Neural progenitor cell (in vitro differentiated cells): ENCODE measurements at regions not wholly inside any gene's neighbourhood (a gene's known extent, or its start where the extent isn't known, plus 50 kb on each side); places are given as distances from the start of the nearest gene placed in this dataset.

ENCODE experiments used
- DNase-seq: peaks from one replicate; pipeline ENCODE4 v3.0.0-alpha.2; 2016; ENCODE audit warnings: low spot score
- H2AFZ ChIP-seq: fragments of 200-600 bp; sonication (generic); replicated peaks from 2 replicates; pipeline ENCODE4 v1.6.1; 2016; ENCODE audit warnings: antibody characterized with exemption
- H3F3A ChIP-seq: fragments of 200-600 bp; sonication (generic); 2 replicates; pipeline ENCODE4 v1.6.1; 2016; ENCODE audit warnings: antibody characterized with exemption, low read depth
- H3K27ac ChIP-seq: fragments of 200-600 bp; sonication (generic); 2 replicates; pipeline ENCODE4 v1.5.1; 2016; ENCODE audit warnings: mild to moderate bottlenecking
- H3K27me3 ChIP-seq: fragments of 200-600 bp; sonication (generic); 2 replicates; pipeline ENCODE4 v1.6.1; 2016; ENCODE audit warnings: mild to moderate bottlenecking, moderate library complexity
- H3K36me3 ChIP-seq: fragments of 200-600 bp; sonication (generic); 2 replicates; pipeline ENCODE4 v1.5.1; 2016
- H3K4me1 ChIP-seq: fragments of 200-600 bp; sonication (generic); 2 replicates; pipeline ENCODE4 v1.6.1; 2016; ENCODE audit warnings: mixed run types
- H3K4me2 ChIP-seq: fragments of 200-600 bp; sonication (generic); 2 replicates; pipeline ENCODE4 v1.6.1; 2016
- H3K4me3 ChIP-seq: fragments of 200-600 bp; sonication (generic); 2 replicates; pipeline ENCODE4 v1.5.1; 2016
- H3K79me2 ChIP-seq: fragments of 200-600 bp; sonication (generic); 2 replicates; pipeline ENCODE4 v1.6.1; 2016; ENCODE audit warnings: low read depth
- H3K9ac ChIP-seq: fragments of 200-600 bp; sonication (generic); 2 replicates; pipeline ENCODE4 v1.6.1; 2016
- H3K9me3 ChIP-seq: fragments of 200-600 bp; sonication (generic); 2 replicates; pipeline ENCODE4 v1.5.1; 2016; ENCODE audit warnings: low read depth
- H4K20me1 ChIP-seq: fragments of 200-600 bp; sonication (generic); 2 replicates; pipeline ENCODE4 v1.6.1; 2016; ENCODE audit warnings: low read depth
- H3K27ac Mint-ChIP-seq: 3 replicates; pipeline ENCODE4 v1.8.0; 2021; ENCODE audit warnings: mixed read lengths
- H3K27me3 Mint-ChIP-seq: 2 replicates; pipeline ENCODE4 v1.8.0; 2022; ENCODE audit warnings: low read depth, mild to moderate bottlenecking, inconsistent platforms, moderate library complexity, mixed read lengths; ENCODE audit not compliant: insufficient read depth
- H3K36me3 Mint-ChIP-seq: 3 replicates; pipeline ENCODE4 v1.8.0; 2021; ENCODE audit warnings: mixed read lengths
- H3K4me1 Mint-ChIP-seq: 3 replicates; pipeline ENCODE4 v1.8.0; 2021; ENCODE audit warnings: mixed read lengths
- H3K4me3 Mint-ChIP-seq: 3 replicates; pipeline ENCODE4 v1.8.0; 2021; ENCODE audit warnings: mild to moderate bottlenecking, moderate library complexity, mixed read lengths
- H3K9me3 Mint-ChIP-seq: 3 replicates; pipeline ENCODE4 v1.8.0; 2020; ENCODE audit warnings: mixed read lengths
- CTCF ChIP-seq: fragments of 200-600 bp; sonication (generic); IDR thresholded peaks from 2 replicates; pipeline ENCODE4 v1.5.1; 2017; ENCODE audit warnings: antibody characterized with exemption, mild to moderate bottlenecking
- EZH2 ChIP-seq: fragments of 200-600 bp; sonication (generic); IDR thresholded peaks from 2 replicates; pipeline ENCODE4 v1.6.1; 2017; ENCODE audit warnings: antibody characterized with exemption, mild to moderate bottlenecking, moderate library complexity
- EZH2phosphoT487 ChIP-seq: fragments of 200-600 bp; sonication (generic); IDR thresholded peaks from 2 replicates; pipeline ENCODE4 v1.6.1; 2017; ENCODE audit warnings: antibody characterized with exemption

DNA sequence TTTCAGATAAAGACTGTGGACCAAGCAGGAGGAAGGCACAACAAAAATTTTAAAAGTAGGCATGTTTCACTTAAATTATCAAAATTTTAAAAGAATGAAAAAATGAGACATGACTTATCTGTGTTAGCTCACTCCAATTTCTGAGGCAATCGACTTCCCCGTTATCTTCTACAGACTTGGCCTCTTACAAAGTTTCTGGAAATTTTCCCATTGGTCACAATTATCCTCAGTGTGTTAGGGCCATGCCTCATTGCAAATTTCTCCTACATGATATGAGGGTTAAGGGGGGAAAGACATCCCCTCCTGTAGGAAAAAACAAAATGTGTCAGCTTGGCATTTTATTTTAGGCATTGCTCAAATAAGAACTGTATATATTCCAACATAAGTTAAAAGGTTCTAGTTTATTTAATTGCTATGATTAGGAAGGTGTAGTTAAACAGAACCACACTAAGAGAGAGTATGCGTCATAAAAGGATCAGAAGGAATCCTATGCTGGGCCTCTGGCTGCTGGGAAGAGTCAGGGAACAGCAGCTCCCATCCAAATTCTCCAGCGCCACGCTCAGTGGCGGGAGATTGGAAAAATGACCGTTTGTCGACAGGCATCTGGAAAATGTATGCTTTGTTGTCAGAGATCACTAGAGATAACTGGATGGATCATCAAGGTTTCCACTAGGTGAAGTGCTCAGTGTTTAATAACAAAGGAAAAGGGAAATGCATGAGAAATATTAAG is 463.6 kb upstream of the NR2F2 start:
- no peak overlapping the region for H2AFZ ChIP-seq
- no peaks in the 10 kb centered on the region for H3K27me3 ChIP-seq
- peaks cover 8% of the 10 kb centered on the region for H3F3A ChIP-seq
- Mint-ChIP-seq H3K4me3 (no peak overlapping the region), H3K9me3 (no peaks in the 10 kb centered on the region), H3K4me1 (peaks cover 23% of the 10 kb centered on the region), H3K27ac (no peak overlapping the region), H3K36me3 (no peaks in the 10 kb centered on the region), H3K27me3 (peaks cover 7% of the 10 kb centered on the region)
- no peak for DNase-seq
- H3K79me2 ChIP-seq, result no peaks in the 10 kb centered on the region
- no peak for TF ChIP-seq EZH2phosphoT487
- no peak for TF ChIP-seq EZH2
- no peak for TF ChIP-seq CTCF
- no peak overlapping the region for H3K9ac ChIP-seq
- H4K20me1 ChIP-seq, result no peaks in the 10 kb centered on the region
- H3K27ac ChIP-seq, result no peak overlapping the region
- H3K4me3 ChIP-seq, result no peak overlapping the region
- H3K4me1 ChIP-seq, result peaks cover 18% of the 10 kb centered on the region
- no peak overlapping the region for H3K4me2 ChIP-seq
- H3K36me3 ChIP-seq, result no peaks in the 10 kb centered on the region
- no peaks in the 10 kb centered on the region for H3K9me3 ChIP-seq

GRCh38 chr15:95868450-95868849 is 462.1 kb upstream of the NR2F2 start:
- Mint-ChIP-seq H3K4me1 (peaks cover 16% of the 10 kb centered on the region), H3K4me3 (no peak overlapping the region), H3K36me3 (no peaks in the 10 kb centered on the region), H3K9me3 (no peaks in the 10 kb centered on the region), H3K27ac (no peak overlapping the region), H3K27me3 (peaks cover 3% of the 10 kb centered on the region)
- Histone ChIP-seq H3K4me1 (peaks cover 18% of the 10 kb centered on the region), H3K36me3 (no peaks in the 10 kb centered on the region), H3K79me2 (no peaks in the 10 kb centered on the region), H4K20me1 (no peaks in the 10 kb centered on the region), H3K27me3 (no peaks in the 10 kb centered on the region), H2AFZ (no peak overlapping the region), H3F3A (peaks cover 8% of the 10 kb centered on the region), H3K4me2 (no peak overlapping the region), H3K9ac (no peak overlapping the region), H3K9me3 (no peaks in the 10 kb centered on the region), H3K4me3 (no peak overlapping the region), H3K27ac (no peak overlapping the region)
- no peak for DNase-seq
- TF ChIP-seq EZH2 (no peak), EZH2phosphoT487 (no peak), CTCF (no peak)

DNA sequence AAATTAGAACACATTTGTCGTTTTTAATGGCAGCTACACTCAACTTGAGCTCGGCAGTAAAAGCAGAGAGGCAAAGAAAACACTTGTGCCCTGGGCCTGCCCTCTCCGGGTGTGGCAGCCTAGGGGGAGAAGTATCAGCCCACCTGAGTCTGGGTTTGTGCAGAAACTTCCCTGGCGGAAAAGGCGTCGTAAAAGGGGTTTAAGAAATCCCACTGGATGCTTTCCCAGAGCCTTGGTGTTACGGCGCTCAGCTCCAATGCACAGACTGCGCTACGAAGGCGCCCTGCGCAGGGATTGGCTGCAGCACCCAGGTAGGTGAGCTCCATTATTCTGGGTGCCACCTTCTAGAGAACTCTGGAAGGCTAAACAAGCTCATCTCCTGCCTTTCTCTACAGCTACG is 461.5 kb upstream of the NR2F2 start:
- Histone ChIP-seq H3K79me2 (no peaks in the 10 kb centered on the region), H3K9ac (no peak overlapping the region), H2AFZ (no peak overlapping the region), H3K4me1 (peaks cover 18% of the 10 kb centered on the region), H3F3A (peaks cover 8% of the 10 kb centered on the region), H4K20me1 (no peaks in the 10 kb centered on the region), H3K4me2 (no peak overlapping the region), H3K27me3 (no peaks in the 10 kb centered on the region), H3K4me3 (no peak overlapping the region), H3K36me3 (no peaks in the 10 kb centered on the region), H3K27ac (no peak overlapping the region), H3K9me3 (no peaks in the 10 kb centered on the region)
- Mint-ChIP-seq H3K27me3 (peaks cover 2% of the 10 kb centered on the region), H3K4me1 (peaks cover 17% of the 10 kb centered on the region), H3K4me3 (no peak overlapping the region), H3K9me3 (no peaks in the 10 kb centered on the region), H3K27ac (no peak overlapping the region), H3K36me3 (no peaks in the 10 kb centered on the region)
- DNase-seq, result no peak
- no peak for TF ChIP-seq EZH2phosphoT487
- no peak for TF ChIP-seq EZH2
- no peak for TF ChIP-seq CTCF
